Gastrocnemius medialis (tissue), 4 donors: ENCODE measurements at regions not wholly inside any gene's neighbourhood (a gene's known extent, or its start where the extent isn't known, plus 50 kb on each side); places are given as distances from the start of the nearest gene placed in this dataset.

ENCODE experiments used
- ATAC-seq, 2 donors: fragments of 150-250 bp; one replicate each; pipeline ENCODE4 v1.9.1; 2016
- DNase-seq, 2 donors: peaks; one replicate each; pipeline ENCODE4 v3.0.0-alpha.2; 2019
- H3K27ac ChIP-seq, 4 donors: fragments of 200-600 bp; sonication (generic); 1 replicate in 1 of 4; 2 replicates in 3 of 4; pipeline ENCODE4 v1.5.1; 2016 to 2018; ENCODE audit warnings: mild to moderate bottlenecking in 2 of 4, moderate library complexity in 1 of 4
- H3K27me3 ChIP-seq, 3 donors: fragments of 200-600 bp; sonication (generic) in 2 of 3; 1 replicate in 1 of 3; 2 replicates in 2 of 3; pipeline versions ENCODE4 v1.5.1 to v1.6.0; 2016 to 2019; ENCODE audit warnings: mild to moderate bottlenecking in 1 of 3, moderate library complexity in 1 of 3
- H3K36me3 ChIP-seq, 2 donors: fragments of 200-600 bp; sonication (generic) in 1 of 2; one replicate each; pipeline ENCODE4 v1.5.1; 2017 to 2018
- H3K4me1 ChIP-seq, 2 donors: fragments of 200-600 bp; sonication (generic) in 1 of 2; one replicate each; pipeline ENCODE4 v1.5.1; 2016 to 2017; ENCODE audit warnings: mild to moderate bottlenecking in 2 of 2
- H3K4me3 ChIP-seq, 4 donors: fragments of 200-600 bp; sonication (generic) in 3 of 4; 1 replicate in 1 of 4; 2 replicates in 3 of 4; pipeline ENCODE4 v1.5.1; 2016 to 2019; ENCODE audit warnings: mild to moderate bottlenecking in 2 of 4
- H3K9me3 ChIP-seq, 3 donors: fragments of 200-600 bp; sonication (generic) in 2 of 3; 1 replicate in 1 of 3; 2 replicates in 2 of 3; pipeline ENCODE4 v1.5.1; 2016 to 2019
- POLR2A ChIP-seq, 2 donors: fragments of 450-650 bp; IDR thresholded peaks; one replicate each; pipeline ENCODE4 v1.6.1; 2017; ENCODE audit warnings: antibody characterized with exemption in 2 of 2, mild to moderate bottlenecking in 2 of 2, moderate library complexity in 2 of 2
- in situ Hi-C, 4 donors: fragments of 200-750 bp; cut with MboI; loops; one replicate each; pipeline versions ENCODE4 v1.15.0 to v1.8.0; 2017; ENCODE audit warnings: low sequenced_read_pairs in 4 of 4
- intact Hi-C: fragments of 100-400 bp; cut with DNase I; formaldehyde crosslinking; loops from one replicate; pipeline ENCODE4 v1.15.1; 2023; ENCODE audit warnings: low total_unique reads
- TF ChIP-seq, protein P1 (sequence below), 5 experiments: fragments of 450-650 bp in 3 of 5; fragments of 200-600 bp in 2 of 5; sonication (generic) in 2 of 5; IDR thresholded peaks in 4 of 5; conservative IDR thresholded peaks in 1 of 5; 1 replicate in 4 of 5; 2 replicates in 1 of 5; pipeline ENCODE4 v1.5.1; 2016 to 2019; ENCODE audit warnings: antibody characterized with exemption in 5 of 5, mild to moderate bottlenecking in 3 of 5, moderate library complexity in 3 of 5

DNA sequence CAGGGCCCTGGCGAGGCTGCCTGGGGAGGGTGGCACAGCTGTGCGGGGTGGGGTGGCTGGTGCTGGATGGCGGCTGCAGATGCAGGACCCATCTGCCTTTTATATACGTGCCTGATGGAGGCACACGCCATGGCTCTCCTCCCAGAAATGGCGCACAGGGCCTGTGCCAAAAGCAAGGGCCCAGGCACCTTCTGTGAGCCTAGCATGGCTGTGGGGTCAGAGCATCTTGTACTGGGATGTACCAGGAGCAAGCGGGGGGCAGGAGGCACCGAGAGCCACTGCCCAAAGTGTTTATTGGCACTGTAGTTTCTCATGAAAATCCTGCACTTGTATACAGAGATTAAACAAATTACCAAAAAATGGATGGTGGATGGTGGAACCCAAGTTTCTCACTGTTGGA is 724.1 kb downstream of the GALR1 start:
- no peaks in the 10 kb centered on the region for H3K4me1 ChIP-seq
- ATAC-seq: no peak
- intact Hi-C loops: loop anchor here (10.0 kb wide), 1 partner anchor 51 kb away; no protein-coding TSS in a partner anchor
- TF ChIP-seq, protein P1, sequence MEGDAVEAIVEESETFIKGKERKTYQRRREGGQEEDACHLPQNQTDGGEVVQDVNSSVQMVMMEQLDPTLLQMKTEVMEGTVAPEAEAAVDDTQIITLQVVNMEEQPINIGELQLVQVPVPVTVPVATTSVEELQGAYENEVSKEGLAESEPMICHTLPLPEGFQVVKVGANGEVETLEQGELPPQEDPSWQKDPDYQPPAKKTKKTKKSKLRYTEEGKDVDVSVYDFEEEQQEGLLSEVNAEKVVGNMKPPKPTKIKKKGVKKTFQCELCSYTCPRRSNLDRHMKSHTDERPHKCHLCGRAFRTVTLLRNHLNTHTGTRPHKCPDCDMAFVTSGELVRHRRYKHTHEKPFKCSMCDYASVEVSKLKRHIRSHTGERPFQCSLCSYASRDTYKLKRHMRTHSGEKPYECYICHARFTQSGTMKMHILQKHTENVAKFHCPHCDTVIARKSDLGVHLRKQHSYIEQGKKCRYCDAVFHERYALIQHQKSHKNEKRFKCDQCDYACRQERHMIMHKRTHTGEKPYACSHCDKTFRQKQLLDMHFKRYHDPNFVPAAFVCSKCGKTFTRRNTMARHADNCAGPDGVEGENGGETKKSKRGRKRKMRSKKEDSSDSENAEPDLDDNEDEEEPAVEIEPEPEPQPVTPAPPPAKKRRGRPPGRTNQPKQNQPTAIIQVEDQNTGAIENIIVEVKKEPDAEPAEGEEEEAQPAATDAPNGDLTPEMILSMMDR (IDR thresholded peaks at IDR 0.05 in 4 of 5, conservative IDR thresholded peaks at IDR 0.05 in 1 of 5): no peak
- no peak for TF ChIP-seq POLR2A (IDR thresholded peaks at IDR 0.05)
- H3K36me3 ChIP-seq: no peaks in the 10 kb centered on the region
- no peaks in the 10 kb centered on the region for H3K27me3 ChIP-seq
- H3K9me3 ChIP-seq: no peaks in the 10 kb centered on the region
- H3K27ac ChIP-seq: no peak overlapping the region
- DNase-seq: no peak
- in situ Hi-C loops: no loop called here
- no peak overlapping the region for H3K4me3 ChIP-seq

DNA sequence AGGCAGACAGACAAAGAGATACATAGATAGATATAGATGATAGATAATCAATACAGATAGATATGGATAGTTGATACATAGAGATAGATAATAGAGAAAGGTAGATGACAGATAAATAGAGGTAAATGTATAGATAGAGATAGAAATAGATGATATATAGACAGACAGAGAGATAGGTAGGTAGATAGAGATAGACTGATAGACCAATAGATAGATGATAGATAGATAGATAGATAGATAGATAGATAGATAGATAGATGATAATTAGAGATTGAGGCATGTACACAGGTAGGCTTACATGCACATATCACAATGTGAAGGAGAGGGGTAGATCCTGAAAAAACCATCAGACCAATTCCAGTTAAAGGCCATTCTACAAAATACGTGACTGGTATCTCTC is 724.7 kb downstream of the GALR1 start:
- Histone ChIP-seq H3K4me3 (no peak overlapping the region), H3K27ac (no peak overlapping the region), H3K4me1 (no peaks in the 10 kb centered on the region), H3K9me3 (no peaks in the 10 kb centered on the region), H3K36me3 (no peaks in the 10 kb centered on the region), H3K27me3 (no peaks in the 10 kb centered on the region)
- no peak for DNase-seq
- intact Hi-C loops (loop anchor here (10.0 kb wide), 1 partner anchor 50 kb away; no protein-coding TSS in a partner anchor), in situ Hi-C loops (no loop called here)
- no peak for TF ChIP-seq POLR2A (IDR thresholded peaks at IDR 0.05)
- TF ChIP-seq, protein P1 (IDR thresholded peaks at IDR 0.05 in 4 of 5, conservative IDR thresholded peaks at IDR 0.05 in 1 of 5): no peak
- ATAC-seq: no peak

DNA sequence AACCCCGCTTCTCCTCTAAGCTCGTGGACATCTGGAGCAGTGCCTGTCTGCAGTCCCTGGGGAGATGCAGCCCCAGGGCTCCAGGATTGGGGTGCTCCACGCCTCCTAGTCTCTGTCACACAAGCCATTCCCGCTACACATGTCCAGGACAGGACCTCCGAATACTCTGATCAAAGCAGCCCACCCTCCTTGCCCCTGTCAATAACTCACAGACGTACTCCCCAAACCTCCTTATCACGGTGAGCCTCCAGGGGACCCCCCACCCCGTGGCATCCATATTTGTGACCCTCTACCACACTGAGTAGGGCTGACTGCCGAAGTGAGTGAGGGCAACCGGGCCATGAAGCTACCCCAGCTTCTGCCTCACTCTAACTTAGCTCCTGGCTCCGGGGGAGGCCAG is 727.7 kb downstream of the GALR1 start:
- H3K4me1 ChIP-seq: no peaks in the 10 kb centered on the region
- H3K27me3 ChIP-seq: no peaks in the 10 kb centered on the region
- no peak for TF ChIP-seq POLR2A (IDR thresholded peaks at IDR 0.05)
- TF ChIP-seq, protein P1 (IDR thresholded peaks at IDR 0.05 in 4 of 5, conservative IDR thresholded peaks at IDR 0.05 in 1 of 5): no peak
- no peaks in the 10 kb centered on the region for H3K9me3 ChIP-seq
- intact Hi-C loops (loop anchor here (10.0 kb wide), 1 partner anchor 47 kb away; no protein-coding TSS in a partner anchor), in situ Hi-C loops (loop anchor here in 1 of 4 donors (25.0 kb wide), 1 partner anchor 110 kb away; no protein-coding TSS in a partner anchor)
- DNase-seq: no peak
- ATAC-seq: no peak
- H3K36me3 ChIP-seq: no peaks in the 10 kb centered on the region
- H3K27ac ChIP-seq: no peak overlapping the region
- H3K4me3 ChIP-seq: no peak overlapping the region

DNA sequence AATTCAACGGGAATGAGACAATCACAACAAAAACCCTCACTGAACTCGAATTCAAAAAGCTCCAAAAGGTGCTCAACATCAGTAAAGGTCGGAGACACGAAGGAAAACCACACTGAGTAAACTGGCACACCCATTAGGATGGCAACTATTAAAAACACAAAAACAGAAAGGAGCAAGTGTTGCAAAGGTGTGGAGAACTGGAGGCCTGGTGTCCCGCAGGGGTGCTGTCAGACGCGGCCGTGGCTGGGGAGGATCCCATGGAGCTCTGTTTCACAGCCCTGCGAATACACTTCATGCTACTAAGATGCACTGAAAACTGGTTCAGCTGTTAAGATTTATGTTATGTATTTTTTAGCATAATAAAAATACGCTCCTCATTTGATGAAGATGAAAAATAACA is 730.6 kb downstream of the GALR1 start:
- TF ChIP-seq, protein P1 (IDR thresholded peaks at IDR 0.05 in 4 of 5, conservative IDR thresholded peaks at IDR 0.05 in 1 of 5): no peak
- TF ChIP-seq POLR2A (IDR thresholded peaks at IDR 0.05): no peak
- no peaks in the 10 kb centered on the region for H3K4me1 ChIP-seq
- in situ Hi-C loops: loop anchor here in 1 of 4 donors (25.0 kb wide), 1 partner anchor 107 kb away; no protein-coding TSS in a partner anchor
- ATAC-seq (no peak), DNase-seq (no peak)
- no peaks in the 10 kb centered on the region for H3K9me3 ChIP-seq
- no peaks in the 10 kb centered on the region for H3K27me3 ChIP-seq
- no peak overlapping the region for H3K4me3 ChIP-seq
- no peak overlapping the region for H3K27ac ChIP-seq
- intact Hi-C loops: no loop called here
- H3K36me3 ChIP-seq: no peaks in the 10 kb centered on the region

DNA sequence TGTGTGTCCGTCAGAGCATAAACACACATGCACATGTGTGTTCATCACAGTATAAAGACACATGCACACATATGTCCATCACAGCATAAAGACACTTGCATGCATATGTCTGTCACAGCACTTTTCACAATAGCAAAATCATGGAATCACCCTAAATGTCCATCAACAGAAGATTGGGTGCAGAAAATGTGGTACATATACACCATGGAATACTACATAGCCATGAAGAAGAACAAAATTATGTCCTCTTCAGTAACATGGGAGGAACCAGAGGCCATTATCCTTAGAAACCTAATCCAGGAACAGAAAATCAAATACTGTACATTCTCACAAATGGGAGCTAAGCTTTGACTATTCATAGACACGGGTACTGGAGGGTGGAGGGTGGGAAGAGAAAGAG is 732.2 kb downstream of the GALR1 start:
- Histone ChIP-seq H3K4me3 (no peak overlapping the region), H3K9me3 (no peaks in the 10 kb centered on the region), H3K27ac (no peak overlapping the region), H3K4me1 (no peaks in the 10 kb centered on the region), H3K36me3 (no peaks in the 10 kb centered on the region), H3K27me3 (no peaks in the 10 kb centered on the region)
- in situ Hi-C loops (loop anchor here in 1 of 4 donors (25.0 kb wide), 1 partner anchor 105 kb away; no protein-coding TSS in a partner anchor), intact Hi-C loops (no loop called here)
- ATAC-seq (no peak), DNase-seq (no peak)
- no peak for TF ChIP-seq POLR2A (IDR thresholded peaks at IDR 0.05)
- TF ChIP-seq, protein P1 (IDR thresholded peaks at IDR 0.05 in 4 of 5, conservative IDR thresholded peaks at IDR 0.05 in 1 of 5): no peak
